HPDE6-E6E7 (cell line): ENCODE measurements at regions not wholly inside any gene's neighbourhood (a gene's known extent, or its start where the extent isn't known, plus 50 kb on each side); places are given as distances from the start of the nearest gene placed in this dataset.

Experiments used
- DNase-seq: peaks from one replicate; pipeline ENCODE4 v3.0.0; 2011; ENCODE audit warnings: missing footprints; ENCODE audit errors: extremely low spot score

- no peak for DNase-seq
Measured at GRCh38 chr18:42268186-42268725, 313.2 kb downstream of the PIK3C3 start.

- no peak for DNase-seq
Measured at GRCh38 chr18:42268798-42269197, 313.8 kb downstream of the PIK3C3 start.

GRCh38 chr18:42271647-42272414 lies 316.8 kb downstream of the PIK3C3 start:
- no peak for DNase-seq

- DNase-seq: no peak
Measured at GRCh38 chr18:42274488-42275137, 319.6 kb downstream of the PIK3C3 start.

GRCh38 chr18:42275138-42275535 lies 320.1 kb downstream of the PIK3C3 start:
- DNase-seq: no peak

GRCh38 chr18:42275949-42276730 lies 321.1 kb downstream of the PIK3C3 start:
- DNase-seq: no peak

GRCh38 chr18:42281124-42281523 lies 326.1 kb downstream of the PIK3C3 start:
- DNase-seq: no peak

- DNase-seq: no peak
Measured at GRCh38 chr18:42281851-42282250, 326.8 kb downstream of the PIK3C3 start.

GRCh38 chr18:42287047-42287446 lies 332.0 kb downstream of the PIK3C3 start:
- no peak for DNase-seq

- no peak for DNase-seq
Measured at GRCh38 chr18:42288129-42288528, 333.1 kb downstream of the PIK3C3 start.

- no peak for DNase-seq
Measured at GRCh38 chr18:42289526-42289925, 334.5 kb downstream of the PIK3C3 start.

- DNase-seq: no peak
Measured at GRCh38 chr18:42290318-42291307, 335.6 kb downstream of the PIK3C3 start.

- no peak for DNase-seq
Measured at GRCh38 chr18:42292654-42293053, 337.6 kb downstream of the PIK3C3 start.

GRCh38 chr18:42296192-42296591 lies 341.2 kb downstream of the PIK3C3 start:
- DNase-seq: no peak

- DNase-seq: no peak
Measured at GRCh38 chr18:42296723-42297122, 341.7 kb downstream of the PIK3C3 start.

GRCh38 chr18:42298759-42299675 lies 344.0 kb downstream of the PIK3C3 start:
- DNase-seq: peak; percentile 39

GRCh38 chr18:42305869-42306593 lies 351.0 kb downstream of the PIK3C3 start:
- no peak for DNase-seq

- DNase-seq: no peak
Measured at GRCh38 chr18:42306594-42306980, 351.6 kb downstream of the PIK3C3 start.

- DNase-seq: no peak
Measured at GRCh38 chr18:42310956-42311355, 355.9 kb downstream of the PIK3C3 start.
